22Rv1 (cell line): ENCODE measurements at regions not wholly inside any gene's neighbourhood (a gene's known extent, or its start where the extent isn't known, plus 50 kb on each side); places are given as distances from the start of the nearest gene placed in this dataset.

Source experiments
- CTCF ChIP-seq: fragments of 450-650 bp; IDR thresholded peaks from 2 replicates; pipeline ENCODE4 v1.5.1; 2017; ENCODE audit warnings: mild to moderate bottlenecking
- ZFX ChIP-seq: fragments of 450-650 bp; IDR thresholded peaks from 2 replicates; pipeline ENCODE4 v1.6.1; 2017; ENCODE audit warnings: antibody characterized with exemption, borderline replicate concordance

GRCh38 chr15:93982226-93982727 lies 249.1 kb upstream of the MCTP2 start:
- TF ChIP-seq CTCF (no peak), ZFX (no peak)
